ENCODE measurements at regions not wholly inside any gene's neighbourhood (a gene's known extent, or its start where the extent isn't known, plus 50 kb on each side); places are given as distances from the start of the nearest gene placed in this dataset.

- H3K27me3 ChIP-seq (ENCODE audit: control insufficient read depth in 2 of 2, insufficient read depth in 2 of 2, low read length in 2 of 2), result no peaks in the 10 kb centered on the region
- H3K79me2 ChIP-seq (ENCODE audit: control insufficient read depth, insufficient read depth, low read length), result no peaks in the 10 kb centered on the region
- CTCF ChIA-PET, result no interaction called here
- no TSS peak for BruUV-seq (replicated peaks)
- intact Hi-C loops (cut with micrococcal nuclease), result no loop called here
- POLR2A ChIA-PET, result no interaction called here
- no peaks in the 10 kb centered on the region for H4K20me1 ChIP-seq (replicated peaks; ENCODE audit: control insufficient read depth, extremely low read depth, insufficient read depth, low read length)
- no peak overlapping the region for H3K27ac ChIP-seq (ENCODE audit: insufficient read depth, low read depth, low read length)
- no peaks in the 10 kb centered on the region for H3K36me3 ChIP-seq (ENCODE audit: control insufficient read depth in 2 of 2, extremely low read depth in 1 of 2, insufficient read depth in 2 of 2, low read length in 2 of 2)
- no peaks in the 10 kb centered on the region for H3K9me1 ChIP-seq (replicated peaks; ENCODE audit: control insufficient read depth, extremely low read depth, insufficient read depth, low read length)
- FAIRE-seq (no peak), DNase-seq (ENCODE audit: low read depth, low spot score) (no peak)
- H2AFZ ChIP-seq (ENCODE audit: low read depth, low read length), result no peak overlapping the region
- dilution Hi-C loops (cut with MboI; ENCODE audit: extremely low pct_ligation_motif_present, low sequenced_read_pairs), result no loop called here
- no peaks in the 10 kb centered on the region for H3K9me3 ChIP-seq (replicated peaks; ENCODE audit: control insufficient read depth, insufficient read depth, low read length)
- peaks cover 10% of the 10 kb centered on the region for H3K4me1 ChIP-seq (ENCODE audit: control insufficient read depth, extremely low read depth, insufficient read depth, low read length)
- no peak overlapping the region for H3K4me3 ChIP-seq (replicated peaks in 1 of 3; ENCODE audit: insufficient read depth in 1 of 3, low read depth in 1 of 3, low read length in 3 of 3)
- TF ChIP-seq GATA2 (IDR thresholded peaks at IDR 0.05; ENCODE audit: insufficient read depth, insufficient read length, low read depth, low read length) (no peak), CTCF (IDR thresholded peaks at IDR 0.05; ENCODE audit: extremely low read depth in 1 of 2, insufficient read depth in 1 of 2, low read depth in 1 of 2, low read length in 2 of 2) (no peak), JUN (IDR thresholded peaks at IDR 0.05; ENCODE audit: borderline replicate concordance, insufficient read depth, insufficient read length, low read depth) (no peak), POLR2AphosphoS5 (IDR thresholded peaks at IDR 0.05; ENCODE audit: insufficient read depth, low read depth, low read length) (no peak), EZH2 (IDR thresholded peaks at IDR 0.05; ENCODE audit: borderline replicate concordance, low read depth, low read length, severe bottlenecking) (no peak), POLR2A (IDR thresholded peaks at IDR 0.05; ENCODE audit: low read depth, low read length) (no peak), MYC (IDR thresholded peaks at IDR 0.05; ENCODE audit: low read depth, low read length) (no peak), MAX (IDR thresholded peaks at IDR 0.05; ENCODE audit: insufficient read depth, insufficient read length) (no peak), FOS (IDR thresholded peaks at IDR 0.05; ENCODE audit: borderline replicate concordance, insufficient read depth, low read length) (no peak)
- H3K9ac ChIP-seq (replicated peaks; ENCODE audit: extremely low read depth, insufficient read depth, low read length), result no peak overlapping the region
- H3K4me2 ChIP-seq (ENCODE audit: insufficient read depth, low read length), result no peak overlapping the region
Observed at GRCh38 chr10:4538016-4538415, 288.0 kb upstream of the AKR1E2 start.
